Choroid plexus epithelial cell (primary cell): ENCODE measurements at regions not wholly inside any gene's neighbourhood (a gene's known extent, or its start where the extent isn't known, plus 50 kb on each side); places are given as distances from the start of the nearest gene placed in this dataset.

Experiments used
- DNase-seq: peaks from one replicate; pipeline ENCODE4 v3.0.0-alpha.2; 2010; ENCODE audit warnings: low read depth
- H3K4me3 ChIP-seq: 2 replicates; pipeline ENCODE4 v1.5.1; 2011; ENCODE audit warnings: low read depth, mild to moderate bottlenecking, control low read depth, low read length, moderate library complexity
- CTCF ChIP-seq: conservative IDR thresholded peaks from 2 replicates; pipeline ENCODE4 v1.5.1; 2011; ENCODE audit warnings: low read depth, mild to moderate bottlenecking, control low read depth, inconsistent platforms, low read length, moderate library complexity

DNA sequence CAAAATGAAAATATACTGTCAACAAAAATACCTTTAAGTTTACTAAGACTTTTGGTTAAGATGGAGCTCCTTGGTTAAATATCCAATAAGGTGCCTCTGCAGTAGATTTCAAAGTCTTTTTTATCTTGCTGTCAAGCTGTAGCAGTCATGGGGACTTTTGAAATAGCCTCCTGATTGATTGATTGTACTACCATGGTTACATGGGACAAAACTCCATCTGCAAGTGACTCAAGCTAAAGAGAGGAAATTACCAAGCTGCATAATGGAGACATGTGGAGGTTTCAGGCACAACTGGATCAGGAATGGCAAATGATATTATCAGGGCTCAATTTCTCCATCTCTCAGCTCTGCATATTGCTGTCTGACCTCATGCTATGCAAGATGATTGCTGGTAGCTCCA is 73.4 kb upstream of the ST8SIA3 start:
- H3K4me3 ChIP-seq, result no peak overlapping the region
- DNase-seq, result no peak
- TF ChIP-seq CTCF, result no peak

DNA sequence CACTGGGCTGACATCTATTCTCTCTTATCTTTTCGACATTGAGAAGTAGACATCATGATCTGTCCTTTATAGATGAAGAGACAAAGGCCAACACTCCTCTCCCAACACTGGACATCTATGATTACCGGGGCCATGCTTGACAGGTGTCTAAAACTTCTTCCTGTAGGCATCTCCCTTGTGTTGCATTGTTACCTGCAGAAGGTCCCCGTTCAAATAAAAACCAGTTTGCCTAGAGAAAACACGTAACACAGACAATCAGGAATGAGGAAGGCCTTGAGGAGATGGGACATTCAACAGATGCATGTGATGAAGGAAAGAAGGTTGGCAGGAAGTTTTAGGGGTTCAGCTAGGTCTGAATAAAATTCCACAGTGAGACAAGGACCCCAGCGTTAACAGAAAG is 70.8 kb upstream of the ST8SIA3 start:
- H3K4me3 ChIP-seq, result no peak overlapping the region
- TF ChIP-seq CTCF, result no peak
- DNase-seq, result no peak

DNA sequence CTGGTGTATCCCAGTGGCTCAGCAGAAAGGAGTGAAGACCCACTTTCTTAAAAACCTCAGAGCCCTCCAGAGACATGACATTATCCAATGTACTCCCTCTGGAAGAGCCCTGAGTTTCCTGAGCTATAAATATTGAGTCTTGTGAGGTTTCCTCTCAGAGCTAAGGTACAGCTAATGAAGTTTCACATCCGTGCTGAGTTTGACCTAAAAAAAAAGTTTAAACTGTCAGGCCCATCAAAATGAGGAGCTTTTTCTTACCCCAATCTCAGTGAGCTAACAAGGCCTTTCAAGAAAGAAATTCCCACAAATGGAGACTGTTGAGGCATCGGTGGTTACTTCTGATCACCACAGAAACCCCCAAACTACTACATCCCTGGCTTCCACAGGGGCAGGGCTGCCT is 65.4 kb upstream of the ST8SIA3 start:
- no peak for DNase-seq
- TF ChIP-seq CTCF, result no peak

GRCh38 chr18:57287766-57288165 is 64.6 kb upstream of the ST8SIA3 start:
- no peak overlapping the region for H3K4me3 ChIP-seq
- no peak for DNase-seq
- TF ChIP-seq CTCF, result no peak

More for the DNA sequence above, 65.4 kb upstream of the ST8SIA3 start:
- no peak overlapping the region for H3K4me3 ChIP-seq

DNA sequence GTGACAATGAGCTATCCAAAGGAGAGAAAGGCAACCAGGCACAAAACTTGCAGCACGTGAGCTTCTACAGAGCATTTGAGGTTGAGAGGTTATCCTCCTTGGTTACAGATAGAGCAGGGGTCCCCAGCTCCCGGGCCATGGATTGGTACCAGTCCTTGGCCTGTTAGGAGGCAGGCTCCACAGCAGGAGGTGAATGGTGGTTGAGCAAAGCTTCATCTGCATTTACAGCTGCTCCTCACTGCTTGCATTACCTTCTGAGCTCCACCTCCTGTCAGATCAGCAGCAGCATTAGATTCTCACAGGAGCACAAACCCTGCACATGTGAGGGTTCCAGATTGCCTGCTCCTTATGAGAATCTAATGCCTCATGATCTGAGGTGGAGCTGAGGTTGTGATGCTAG is 57.8 kb upstream of the ST8SIA3 start:
- DNase-seq, result no peak
- no peak for TF ChIP-seq CTCF
- H3K4me3 ChIP-seq, result no peak overlapping the region

GRCh38 chr18:57296336-57296735 is 56.0 kb upstream of the ST8SIA3 start:
- H3K4me3 ChIP-seq, result no peak overlapping the region
- no peak for TF ChIP-seq CTCF
- DNase-seq, result no peak

DNA sequence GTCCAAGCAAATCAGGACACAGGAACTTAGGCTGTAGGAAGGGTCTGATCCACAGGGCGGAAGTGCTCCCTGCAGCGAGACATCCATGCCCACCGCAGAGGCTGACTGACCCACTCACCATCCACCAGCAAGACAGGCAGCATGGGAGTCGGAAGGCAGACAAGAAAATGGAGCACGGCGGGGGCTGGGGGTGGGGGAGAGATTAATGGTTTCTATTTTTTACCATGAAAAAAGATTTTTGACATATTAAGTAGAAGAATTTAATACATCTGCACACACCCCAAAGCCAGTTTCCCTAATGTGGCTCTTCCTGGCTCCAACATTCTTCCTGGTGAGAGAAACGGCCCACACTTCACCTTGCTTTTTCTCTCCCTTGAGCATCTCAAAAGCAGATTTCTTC is 55.1 kb upstream of the ST8SIA3 start:
- DNase-seq, result no peak
- H3K4me3 ChIP-seq, result no peak overlapping the region
- no peak for TF ChIP-seq CTCF
